B cell (primary cell): ENCODE measurements at regions not wholly inside any gene's neighbourhood (a gene's known extent, or its start where the extent isn't known, plus 50 kb on each side); places are given as distances from the start of the nearest gene placed in this dataset.

Experiments
- EZH2 ChIP-seq: IDR thresholded peaks from 2 replicates; pipeline ENCODE4 v1.6.1; 2012; ENCODE audit warnings: borderline replicate concordance, low read depth, mild to moderate bottlenecking, moderate library complexity, low read length; ENCODE audit not compliant: insufficient read depth, poor library complexity, severe bottlenecking
- TF ChIP-seq, protein P1 (sequence below): fragments of 200-600 bp; IDR thresholded peaks from one replicate; pipeline ENCODE4 v1.8.0; 2022; ENCODE audit warnings: antibody characterized with exemption, mild to moderate bottlenecking

DNA sequence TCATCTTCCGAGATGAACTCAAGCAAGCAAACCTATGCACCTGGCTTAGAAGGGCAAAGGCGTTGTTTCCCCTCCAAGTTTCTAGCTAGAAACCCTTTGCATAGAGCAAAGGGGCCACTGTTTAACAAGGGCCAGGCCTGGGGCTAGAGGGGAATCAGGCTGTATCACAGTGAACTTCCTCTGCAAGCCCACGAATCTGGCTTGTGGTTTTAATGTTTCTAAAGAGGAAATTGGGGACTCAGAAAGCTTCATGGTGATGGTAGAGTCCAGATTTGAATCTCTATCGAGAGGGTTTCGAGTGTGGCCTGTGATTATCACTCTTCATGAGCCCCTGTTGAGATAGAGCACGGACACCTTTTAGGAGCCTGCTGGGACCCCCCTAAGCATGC lies 189.9 kb downstream of the VRK1 start:
- TF ChIP-seq, protein P1, sequence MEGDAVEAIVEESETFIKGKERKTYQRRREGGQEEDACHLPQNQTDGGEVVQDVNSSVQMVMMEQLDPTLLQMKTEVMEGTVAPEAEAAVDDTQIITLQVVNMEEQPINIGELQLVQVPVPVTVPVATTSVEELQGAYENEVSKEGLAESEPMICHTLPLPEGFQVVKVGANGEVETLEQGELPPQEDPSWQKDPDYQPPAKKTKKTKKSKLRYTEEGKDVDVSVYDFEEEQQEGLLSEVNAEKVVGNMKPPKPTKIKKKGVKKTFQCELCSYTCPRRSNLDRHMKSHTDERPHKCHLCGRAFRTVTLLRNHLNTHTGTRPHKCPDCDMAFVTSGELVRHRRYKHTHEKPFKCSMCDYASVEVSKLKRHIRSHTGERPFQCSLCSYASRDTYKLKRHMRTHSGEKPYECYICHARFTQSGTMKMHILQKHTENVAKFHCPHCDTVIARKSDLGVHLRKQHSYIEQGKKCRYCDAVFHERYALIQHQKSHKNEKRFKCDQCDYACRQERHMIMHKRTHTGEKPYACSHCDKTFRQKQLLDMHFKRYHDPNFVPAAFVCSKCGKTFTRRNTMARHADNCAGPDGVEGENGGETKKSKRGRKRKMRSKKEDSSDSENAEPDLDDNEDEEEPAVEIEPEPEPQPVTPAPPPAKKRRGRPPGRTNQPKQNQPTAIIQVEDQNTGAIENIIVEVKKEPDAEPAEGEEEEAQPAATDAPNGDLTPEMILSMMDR: no peak
- no peak for TF ChIP-seq EZH2
